NCI-H128 (cell line): ENCODE measurements at regions not wholly inside any gene's neighbourhood (a gene's known extent, or its start where the extent isn't known, plus 50 kb on each side); places are given as distances from the start of the nearest gene placed in this dataset.

Experiments used
- DNase-seq: peaks from one replicate; lab custom pipeline; 2025; ENCODE audit not compliant: unreplicated experiment; lab: John Stamatoyannopoulos, UW

GRCh38 chr3:13249664-13250390 is 170.3 kb downstream of the NUP210 start:
- DNase-seq, result no peak

- no peak for DNase-seq
Measured at GRCh38 chr3:13248640-13249039, 171.5 kb downstream of the NUP210 start.

GRCh38 chr3:13245615-13245978 is 172.4 kb upstream of the IQSEC1 start:
- DNase-seq, result no peak

GRCh38 chr3:13243586-13243985 is 170.4 kb upstream of the IQSEC1 start:
- no peak for DNase-seq

GRCh38 chr3:13242364-13242737 is 169.1 kb upstream of the IQSEC1 start:
- DNase-seq, result no peak

- no peak for DNase-seq
Measured at GRCh38 chr3:13241621-13242363, 168.6 kb upstream of the IQSEC1 start.

- no peak for DNase-seq
Measured at GRCh38 chr3:13240928-13241618, 167.8 kb upstream of the IQSEC1 start.

- no peak for DNase-seq
Measured at GRCh38 chr3:13239467-13239760, 166.2 kb upstream of the IQSEC1 start.

GRCh38 chr3:13238687-13239466 is 165.6 kb upstream of the IQSEC1 start:
- DNase-seq, result no peak

GRCh38 chr3:13237776-13238490 is 164.7 kb upstream of the IQSEC1 start:
- DNase-seq, result no peak

GRCh38 chr3:13236557-13237173 is 163.4 kb upstream of the IQSEC1 start:
- DNase-seq, result no peak

GRCh38 chr3:13235897-13236296 is 162.7 kb upstream of the IQSEC1 start:
- DNase-seq, result peak; percentile 15

- no peak for DNase-seq
Measured at GRCh38 chr3:13235079-13235478, 161.8 kb upstream of the IQSEC1 start.

GRCh38 chr3:13234666-13235065 is 161.4 kb upstream of the IQSEC1 start:
- no peak for DNase-seq

GRCh38 chr3:13233487-13234485 is 160.6 kb upstream of the IQSEC1 start:
- no peak for DNase-seq

GRCh38 chr3:13231781-13232666 is 158.8 kb upstream of the IQSEC1 start:
- DNase-seq, result no peak

GRCh38 chr3:13229273-13229949 is 156.2 kb upstream of the IQSEC1 start:
- no peak for DNase-seq

- DNase-seq, result no peak
Measured at GRCh38 chr3:13228584-13228983, 155.4 kb upstream of the IQSEC1 start.
